Kidney glomerular epithelial cell (primary cell): ENCODE measurements at regions not wholly inside any gene's neighbourhood (a gene's known extent, or its start where the extent isn't known, plus 50 kb on each side); places are given as distances from the start of the nearest gene placed in this dataset.
"Not testable (repeated sequence)": the region's sequence is repeated elsewhere in the genome, so short reads cannot be mapped to it uniquely, and the experiment has no call there.

Experiments used
- DNase-seq: peaks from one replicate; lab custom pipeline; 2025; lab: John Stamatoyannopoulos, UW

GRCh38 chr6:134425917-134426316 lies 108.0 kb upstream of the SGK1 start:
- not testable (repeated sequence) for DNase-seq

- DNase-seq = peak; percentile 8
These were observed 107.6 kb upstream of the SGK1 start for GRCh38 chr6:134425513-134425912.

- DNase-seq = no peak
These were observed 106.9 kb upstream of the SGK1 start for GRCh38 chr6:134424798-134425170.

GRCh38 chr6:134424165-134424797 lies 106.4 kb upstream of the SGK1 start:
- DNase-seq = no peak

- peak; percentile 99 for DNase-seq
These were observed 104.7 kb upstream of the SGK1 start for GRCh38 chr6:134422426-134423231.

GRCh38 chr6:134421501-134421900 lies 103.6 kb upstream of the SGK1 start:
- DNase-seq = no peak

- DNase-seq = peak; percentile 85
These were observed 102.8 kb upstream of the SGK1 start for GRCh38 chr6:134420614-134421181.

- DNase-seq = no peak
These were observed 101.8 kb upstream of the SGK1 start for GRCh38 chr6:134419716-134420115.

- no peak for DNase-seq
These were observed 98.7 kb upstream of the SGK1 start for GRCh38 chr6:134416418-134417154.

- no peak for DNase-seq
These were observed 97.7 kb upstream of the SGK1 start for GRCh38 chr6:134415656-134416055.

GRCh38 chr6:134415194-134415593 lies 97.3 kb upstream of the SGK1 start:
- no peak for DNase-seq

GRCh38 chr6:134414793-134415192 lies 96.9 kb upstream of the SGK1 start:
- DNase-seq = no peak

- no peak for DNase-seq
These were observed 95.3 kb upstream of the SGK1 start for GRCh38 chr6:134413241-134413643.

GRCh38 chr6:134410541-134410940 lies 92.6 kb upstream of the SGK1 start:
- DNase-seq = no peak

- DNase-seq = no peak
These were observed 89.9 kb upstream of the SGK1 start for GRCh38 chr6:134407791-134408190.

GRCh38 chr6:134406311-134406710 lies 88.4 kb upstream of the SGK1 start:
- no peak for DNase-seq

GRCh38 chr6:134405386-134406087 lies 87.6 kb upstream of the SGK1 start:
- DNase-seq = no peak

GRCh38 chr6:134403312-134403711 lies 85.4 kb upstream of the SGK1 start:
- not testable (repeated sequence) for DNase-seq

- DNase-seq = peak; percentile 23
These were observed 84.6 kb upstream of the SGK1 start for GRCh38 chr6:134402372-134402984.

- DNase-seq = no peak
These were observed 83.0 kb upstream of the SGK1 start for GRCh38 chr6:134400941-134401340.

- DNase-seq = no peak
These were observed 80.5 kb upstream of the SGK1 start for GRCh38 chr6:134398453-134398852.

- no peak for DNase-seq
These were observed 79.8 kb upstream of the SGK1 start for GRCh38 chr6:134397676-134398075.
